H1 (cell line): ENCODE measurements at regions not wholly inside any gene's neighbourhood (a gene's known extent, or its start where the extent isn't known, plus 50 kb on each side); places are given as distances from the start of the nearest gene placed in this dataset.

Source experiments
- CBX5 ChIP-seq: fragments of 300-800, 300-1000 bp; sonication (generic); IDR thresholded peaks from 2 replicates; pipeline ENCODE4 v1.7.1; 2016; ENCODE audit warnings: antibody characterized with exemption, low read length, low read depth
- SAP30 ChIP-seq: fragments of 300-600 bp; sonication (generic); IDR thresholded peaks from 2 replicates; pipeline ENCODE4 v1.7.1; 2012; ENCODE audit warnings: low read length, moderate library complexity, mild to moderate bottlenecking, inconsistent platforms; ENCODE audit not compliant: insufficient read depth, insufficient replicate concordance
- SIX5 ChIP-seq: IDR thresholded peaks from 2 replicates; pipeline ENCODE4 v1.6.1; 2011; ENCODE audit warnings: mild to moderate bottlenecking, low read depth, low read length

DNA sequence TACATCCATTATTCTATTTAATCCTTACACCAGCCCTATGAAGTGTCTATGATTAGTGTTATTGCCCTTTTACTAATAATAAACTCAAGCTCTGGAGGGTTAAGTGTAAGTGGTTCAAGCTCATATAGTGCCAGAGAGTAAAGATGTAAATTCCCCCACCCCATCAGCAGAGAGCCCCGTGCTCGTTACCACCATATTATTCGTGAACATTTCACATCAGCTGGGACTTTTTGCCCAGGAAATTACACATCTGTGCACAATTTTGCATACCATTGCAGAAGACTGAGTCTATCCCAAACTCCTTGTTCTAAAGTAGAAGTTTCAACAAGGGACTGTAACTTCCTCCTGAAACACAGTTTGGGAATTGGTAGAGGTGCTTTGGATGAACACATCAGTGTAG lies 220.1 kb downstream of the BCAS1 start (continued):
- TF ChIP-seq SAP30 (no peak), CBX5 (no peak), SIX5 (no peak)
